Memory B cell (primary cell): ENCODE measurements at regions not wholly inside any gene's neighbourhood (a gene's known extent, or its start where the extent isn't known, plus 50 kb on each side); places are given as distances from the start of the nearest gene placed in this dataset.

Source experiments
- ATAC-seq: fragments of 150-1000 bp; cut with Tn5 transposase; 2 replicates; pipeline ENCODE4 v1.10.0; 2021; ENCODE audit warnings: low read depth, mild to moderate bottlenecking, moderate library complexity
- DNase-seq, 2 donors: peaks; one replicate each; pipeline ENCODE4 v3.0.0; 2022; ENCODE audit warnings: low spot score in 2 of 2
- H3K27ac Mint-ChIP-seq: one replicate; pipeline ENCODE4 v1.8.0; 2022; ENCODE audit warnings: mild to moderate bottlenecking, moderate library complexity, mixed read lengths
- H3K27me3 Mint-ChIP-seq: one replicate; pipeline ENCODE4 v1.8.0; 2022; ENCODE audit warnings: mixed read lengths
- H3K36me3 Mint-ChIP-seq: one replicate; pipeline ENCODE4 v1.8.0; 2022; ENCODE audit warnings: mild to moderate bottlenecking, mixed read lengths
- H3K4me1 Mint-ChIP-seq: one replicate; pipeline ENCODE4 v1.8.0; 2022; ENCODE audit warnings: mixed read lengths
- H3K4me3 Mint-ChIP-seq: one replicate; pipeline ENCODE4 v1.8.0; 2022; ENCODE audit warnings: mild to moderate bottlenecking, moderate library complexity, mixed read lengths
- H3K9me3 Mint-ChIP-seq: one replicate; pipeline ENCODE4 v1.8.0; 2022; ENCODE audit warnings: mixed read lengths

- H3K27me3 Mint-ChIP-seq, result peaks cover 11% of the 10 kb centered on the region
- no peak for ATAC-seq
- DNase-seq, result no peak
- no peaks in the 10 kb centered on the region for H3K4me1 Mint-ChIP-seq
- H3K27ac Mint-ChIP-seq, result no peak overlapping the region
- H3K36me3 Mint-ChIP-seq, result no peaks in the 10 kb centered on the region
- no peaks in the 10 kb centered on the region for H3K9me3 Mint-ChIP-seq
- no peak overlapping the region for H3K4me3 Mint-ChIP-seq
These were observed 74.8 kb upstream of the PLXNC1 start for GRCh38 chr12:94073441-94074051.

GRCh38 chr12:94074216-94074979 is 74.0 kb upstream of the PLXNC1 start:
- ATAC-seq, result no peak
- DNase-seq, result no peak
- Mint-ChIP-seq H3K4me3 (no peak overlapping the region), H3K36me3 (no peaks in the 10 kb centered on the region), H3K27me3 (peaks cover 17% of the 10 kb centered on the region), H3K9me3 (no peaks in the 10 kb centered on the region), H3K4me1 (no peaks in the 10 kb centered on the region), H3K27ac (no peak overlapping the region)

GRCh38 chr12:94074980-94075629 is 73.3 kb upstream of the PLXNC1 start:
- Mint-ChIP-seq H3K27me3 (peaks cover 21% of the 10 kb centered on the region), H3K4me3 (no peak overlapping the region), H3K4me1 (no peaks in the 10 kb centered on the region), H3K36me3 (no peaks in the 10 kb centered on the region), H3K9me3 (no peaks in the 10 kb centered on the region), H3K27ac (no peak overlapping the region)
- no peak for ATAC-seq
- no peak for DNase-seq

- Mint-ChIP-seq H3K4me1 (no peaks in the 10 kb centered on the region), H3K27ac (no peak overlapping the region), H3K9me3 (no peaks in the 10 kb centered on the region), H3K4me3 (no peak overlapping the region), H3K27me3 (peaks cover 22% of the 10 kb centered on the region), H3K36me3 (no peaks in the 10 kb centered on the region)
- ATAC-seq (no peak), DNase-seq (no peak)
These were observed 71.2 kb upstream of the PLXNC1 start for GRCh38 chr12:94077209-94077608.

- H3K4me1 Mint-ChIP-seq, result no peaks in the 10 kb centered on the region
- no peak overlapping the region for H3K4me3 Mint-ChIP-seq
- no peak overlapping the region for H3K27ac Mint-ChIP-seq
- ATAC-seq (no peak), DNase-seq (no peak)
- H3K9me3 Mint-ChIP-seq, result no peaks in the 10 kb centered on the region
- peaks cover 22% of the 10 kb centered on the region for H3K27me3 Mint-ChIP-seq
- no peaks in the 10 kb centered on the region for H3K36me3 Mint-ChIP-seq
These were observed 70.1 kb upstream of the PLXNC1 start for GRCh38 chr12:94078138-94078723.

GRCh38 chr12:94078736-94079509 is 69.5 kb upstream of the PLXNC1 start:
- Mint-ChIP-seq H3K4me1 (no peaks in the 10 kb centered on the region), H3K27me3 (peaks cover 25% of the 10 kb centered on the region), H3K36me3 (peaks cover 3% of the 10 kb centered on the region), H3K9me3 (peaks cover 3% of the 10 kb centered on the region), H3K27ac (no peak overlapping the region), H3K4me3 (no peak overlapping the region)
- ATAC-seq (no peak), DNase-seq (no peak)

GRCh38 chr12:94079566-94080340 is 68.6 kb upstream of the PLXNC1 start:
- peaks cover 25% of the 10 kb centered on the region for H3K27me3 Mint-ChIP-seq
- no peak overlapping the region for H3K27ac Mint-ChIP-seq
- H3K36me3 Mint-ChIP-seq, result peaks cover 3% of the 10 kb centered on the region

GRCh38 chr12:94080341-94081009 is 67.9 kb upstream of the PLXNC1 start:
- Mint-ChIP-seq H3K4me1 (no peaks in the 10 kb centered on the region), H3K9me3 (peaks cover 4% of the 10 kb centered on the region), H3K27ac (no peak overlapping the region), H3K27me3 (peaks cover 28% of the 10 kb centered on the region), H3K4me3 (no peak overlapping the region), H3K36me3 (peaks cover 3% of the 10 kb centered on the region)
- ATAC-seq (no peak), DNase-seq (no peak)

More at GRCh38 chr12:94079566-94080340, 68.6 kb upstream of the PLXNC1 start:
- DNase-seq, result no peak
- Mint-ChIP-seq H3K4me1 (no peaks in the 10 kb centered on the region), H3K4me3 (no peak overlapping the region), H3K9me3 (peaks cover 3% of the 10 kb centered on the region)
- ATAC-seq, result no peak

GRCh38 chr12:94082690-94083089 is 65.7 kb upstream of the PLXNC1 start:
- H3K36me3 Mint-ChIP-seq, result peaks cover 3% of the 10 kb centered on the region
- H3K27ac Mint-ChIP-seq, result no peak overlapping the region
- ATAC-seq (no peak), DNase-seq (no peak)
- H3K9me3 Mint-ChIP-seq, result peaks cover 4% of the 10 kb centered on the region
- H3K27me3 Mint-ChIP-seq, result peaks cover 27% of the 10 kb centered on the region
- H3K4me3 Mint-ChIP-seq, result no peak overlapping the region
- H3K4me1 Mint-ChIP-seq, result no peaks in the 10 kb centered on the region

- DNase-seq (no peak), ATAC-seq (no peak)
- H3K36me3 Mint-ChIP-seq, result no peaks in the 10 kb centered on the region
- no peak overlapping the region for H3K4me3 Mint-ChIP-seq
- H3K9me3 Mint-ChIP-seq, result peaks cover 2% of the 10 kb centered on the region
- no peak overlapping the region for H3K27ac Mint-ChIP-seq
- H3K4me1 Mint-ChIP-seq, result no peaks in the 10 kb centered on the region
- peaks cover 10% of the 10 kb centered on the region for H3K27me3 Mint-ChIP-seq
These were observed 58.5 kb upstream of the PLXNC1 start for GRCh38 chr12:94089891-94090290.

- Mint-ChIP-seq H3K27me3 (peaks cover 7% of the 10 kb centered on the region), H3K9me3 (no peaks in the 10 kb centered on the region), H3K36me3 (no peaks in the 10 kb centered on the region), H3K27ac (no peak overlapping the region), H3K4me3 (no peak overlapping the region), H3K4me1 (no peaks in the 10 kb centered on the region)
- ATAC-seq, result no peak
- DNase-seq, result no peak
These were observed 56.8 kb upstream of the PLXNC1 start for GRCh38 chr12:94091624-94092023.

GRCh38 chr12:94092516-94093241 is 55.7 kb upstream of the PLXNC1 start:
- ATAC-seq (no peak), DNase-seq (no peak)
- no peaks in the 10 kb centered on the region for H3K4me1 Mint-ChIP-seq
- H3K36me3 Mint-ChIP-seq, result no peaks in the 10 kb centered on the region
- no peak overlapping the region for H3K27ac Mint-ChIP-seq
- no peak overlapping the region for H3K4me3 Mint-ChIP-seq
- H3K9me3 Mint-ChIP-seq, result no peaks in the 10 kb centered on the region
- peaks cover 9% of the 10 kb centered on the region for H3K27me3 Mint-ChIP-seq
